Aorta (tissue), 5 donors: ENCODE measurements at regions not wholly inside any gene's neighbourhood (a gene's known extent, or its start where the extent isn't known, plus 50 kb on each side); places are given as distances from the start of the nearest gene placed in this dataset.

Experiments used
- ATAC-seq: fragments of 200-7000 bp; cut with Tn5 transposase; one replicate; pipeline ENCODE4 v1.9.1; 2022; ENCODE audit warnings: moderate library complexity; ENCODE audit not compliant: low FRiP score
- DNase-seq, 2 donors: peaks; one replicate each; pipeline ENCODE4 v3.0.0-alpha.2; 2020
- H3K27ac ChIP-seq, 2 donors: one replicate each; pipeline ENCODE4 v1.5.1; 2013; ENCODE audit warnings: low read length in 2 of 2, mild to moderate bottlenecking in 2 of 2, moderate library complexity in 2 of 2, control low read depth in 1 of 2, inconsistent platforms in 1 of 2, low read depth in 1 of 2
- H3K27me3 ChIP-seq, 2 donors: one replicate each; pipeline ENCODE4 v1.6.1; 2013; ENCODE audit warnings: control low read depth in 1 of 2, low read length in 1 of 2, mild to moderate bottlenecking in 1 of 2, moderate library complexity in 1 of 2; ENCODE audit not compliant: insufficient read depth in 2 of 2, control insufficient read depth in 1 of 2
- H3K36me3 ChIP-seq, 2 donors: one replicate each; pipeline ENCODE4 v1.6.1; 2013; ENCODE audit warnings: control low read depth in 1 of 2, low read length in 1 of 2, mild to moderate bottlenecking in 1 of 2; ENCODE audit not compliant: insufficient read depth in 2 of 2, control insufficient read depth in 1 of 2
- H3K4me1 ChIP-seq, 2 donors: one replicate each; pipeline ENCODE4 v1.6.1; 2013; ENCODE audit warnings: low read length in 2 of 2, control low read depth in 1 of 2, mild to moderate bottlenecking in 1 of 2, moderate library complexity in 1 of 2; ENCODE audit not compliant: insufficient read depth in 2 of 2, control insufficient read depth in 1 of 2
- H3K4me3 ChIP-seq, 2 donors: one replicate each; pipeline ENCODE4 v1.5.1; 2013; ENCODE audit warnings: low read length in 2 of 2, control low read depth in 1 of 2, mild to moderate bottlenecking in 1 of 2
- H3K9me3 ChIP-seq: one replicate; pipeline ENCODE4 v1.6.1; 2013; ENCODE audit warnings: mild to moderate bottlenecking, low read length; ENCODE audit not compliant: control insufficient read depth
- WGBS, 2 donors: extraction: QIAGEN DNeasy Blood & Tissue Kit; methylation state at CpG; one replicate each; pipeline ENCODE4 v1.1.7; 2013; 5-methylcytosine and 5-hydroxymethylcytosine counted together
- intact Hi-C, 2 donors: fragments of 100-400 bp; cut with DNase I; formaldehyde crosslinking; loops; one replicate each; pipeline versions ENCODE4 v1.14.2 to v1.15.0; 2022
- donor health status: healthy with polysubstance abuse.
- donor health status: Bipolar disorder and iron deficiency.
- donor health status: DM: no; HTN: no; CAD: no.
- donor health status: DM: no; HTN: no; CAD: no.
- donor health status: DM: yes; HTN: yes; CAD: no.

DNA sequence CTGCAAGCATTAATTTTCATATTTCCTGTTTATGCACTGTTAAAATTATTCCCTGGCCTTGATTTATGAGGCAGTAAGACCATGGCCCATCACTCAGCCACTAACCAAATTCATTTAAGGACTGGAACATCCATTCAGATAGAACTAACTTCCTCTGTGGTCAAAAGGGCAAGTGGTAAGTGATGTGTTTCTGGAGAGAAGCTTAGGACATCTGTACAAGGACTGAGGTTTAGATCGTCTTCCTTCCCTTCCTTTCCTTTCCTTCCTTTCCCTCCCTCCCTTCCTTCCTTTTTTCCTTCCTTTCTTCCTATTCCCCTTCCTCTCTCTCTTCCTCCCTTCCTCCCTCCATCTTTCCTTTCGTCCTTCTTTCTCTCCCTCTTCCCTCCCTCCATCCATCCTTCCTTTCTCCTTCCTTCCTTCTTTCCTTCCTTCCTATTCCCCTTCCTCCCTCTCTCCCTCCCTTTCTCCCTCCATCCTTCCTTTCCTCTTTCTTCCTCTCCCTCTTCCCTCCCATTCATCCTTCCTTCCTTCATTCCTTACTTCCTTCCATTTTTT, 1019.4 kb downstream of the TYW1 start:
- no peak for DNase-seq
- no peak for ATAC-seq
- intact Hi-C loops = no loop called here
- Histone ChIP-seq H3K27me3 (no peaks in the 10 kb centered on the region), H3K27ac (no peak overlapping the region), H3K4me1 (no peaks in the 10 kb centered on the region), H3K36me3 (no peaks in the 10 kb centered on the region), H3K9me3 (peaks cover 2% of the 10 kb centered on the region), H3K4me3 (no peak overlapping the region)
- 27 to 45% methylated on average over 2 of the region's 2 CpGs for WGBS, 2 donors

DNA sequence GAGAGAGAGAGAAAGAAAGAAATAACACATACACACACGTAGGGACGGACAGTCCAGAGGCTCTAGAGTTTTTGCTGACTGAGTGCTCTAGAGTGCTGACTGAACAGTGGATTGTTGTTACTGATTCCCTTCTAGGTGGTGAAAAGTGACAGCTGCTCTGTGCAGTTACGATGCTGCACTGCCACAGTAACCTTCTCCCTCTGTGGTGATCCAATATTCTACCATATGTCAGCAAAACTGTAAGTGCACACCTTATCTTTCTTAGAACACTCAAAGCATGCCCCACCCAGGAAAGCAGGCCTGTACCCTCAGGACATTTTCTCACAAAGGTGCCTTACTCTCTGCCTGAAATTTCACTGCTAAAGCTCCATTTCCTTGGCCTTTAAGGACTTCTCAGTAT, 1023.5 kb downstream of the TYW1 start:
- Histone ChIP-seq H3K27me3 (no peaks in the 10 kb centered on the region), H3K36me3 (no peaks in the 10 kb centered on the region), H3K4me3 (no peak overlapping the region), H3K4me1 (no peaks in the 10 kb centered on the region), H3K27ac (no peak overlapping the region), H3K9me3 (no peaks in the 10 kb centered on the region)
- no peak for ATAC-seq
- WGBS, 2 donors = 78 to 80% methylated on average over 3 of the region's 3 CpGs
- intact Hi-C loops = no loop called here
- DNase-seq = no peak

DNA sequence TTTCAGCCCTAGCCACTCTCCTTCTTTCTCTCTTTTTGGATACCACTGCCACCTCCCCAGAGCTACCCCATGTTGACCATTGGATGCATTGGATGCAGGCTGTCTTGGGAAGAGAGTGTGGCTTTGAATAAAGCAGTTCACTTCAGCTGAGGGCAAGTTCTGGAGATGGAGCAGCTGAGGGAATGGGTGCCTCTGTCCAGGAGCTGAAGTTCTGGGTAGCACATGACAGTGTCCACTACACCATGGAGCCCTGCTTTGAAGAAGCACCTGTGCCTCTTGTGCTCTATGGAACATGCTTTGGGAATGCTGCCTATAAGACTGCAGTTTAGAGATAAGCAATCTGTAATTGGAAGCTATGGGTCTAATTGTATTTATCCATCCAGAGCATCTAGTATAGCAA, 1028.7 kb downstream of the TYW1 start:
- H3K9me3 ChIP-seq = peaks cover 2% of the 10 kb centered on the region
- H3K4me1 ChIP-seq = no peaks in the 10 kb centered on the region
- H3K4me3 ChIP-seq = no peak overlapping the region
- intact Hi-C loops = no loop called here
- ATAC-seq (no peak), DNase-seq (no peak)
- H3K36me3 ChIP-seq = no peaks in the 10 kb centered on the region
- no peaks in the 10 kb centered on the region for H3K27me3 ChIP-seq
- H3K27ac ChIP-seq = no peak overlapping the region

DNA sequence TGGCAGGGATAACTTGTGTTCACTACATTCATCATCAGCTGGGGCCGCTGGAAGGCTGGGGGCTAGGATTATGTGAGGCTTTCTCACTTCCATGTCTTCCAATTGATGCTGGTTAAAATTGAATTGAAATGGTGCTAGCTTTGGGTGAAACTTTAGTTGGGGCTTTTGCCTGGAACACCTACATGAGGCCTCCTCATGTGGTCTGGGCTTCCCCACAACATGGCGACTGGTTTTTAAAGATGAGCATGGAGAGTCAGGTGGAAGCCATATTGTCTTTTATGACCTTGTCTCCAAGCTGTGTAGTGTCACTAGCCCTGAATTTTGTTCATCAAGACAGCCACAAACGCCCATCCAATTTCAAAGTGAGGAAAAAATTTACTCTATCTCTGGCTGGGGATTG, 1033.9 kb downstream of the TYW1 start:
- DNase-seq (no peak), ATAC-seq (no peak)
- H3K4me3 ChIP-seq = no peak overlapping the region
- no peaks in the 10 kb centered on the region for H3K36me3 ChIP-seq
- H3K4me1 ChIP-seq = no peaks in the 10 kb centered on the region
- no peak overlapping the region for H3K27ac ChIP-seq
- intact Hi-C loops = no loop called here
- no peaks in the 10 kb centered on the region for H3K27me3 ChIP-seq
- H3K9me3 ChIP-seq = peaks cover 1% of the 10 kb centered on the region
- WGBS, 2 donors = 75% methylated on average over 3 of the region's 3 CpGs

DNA sequence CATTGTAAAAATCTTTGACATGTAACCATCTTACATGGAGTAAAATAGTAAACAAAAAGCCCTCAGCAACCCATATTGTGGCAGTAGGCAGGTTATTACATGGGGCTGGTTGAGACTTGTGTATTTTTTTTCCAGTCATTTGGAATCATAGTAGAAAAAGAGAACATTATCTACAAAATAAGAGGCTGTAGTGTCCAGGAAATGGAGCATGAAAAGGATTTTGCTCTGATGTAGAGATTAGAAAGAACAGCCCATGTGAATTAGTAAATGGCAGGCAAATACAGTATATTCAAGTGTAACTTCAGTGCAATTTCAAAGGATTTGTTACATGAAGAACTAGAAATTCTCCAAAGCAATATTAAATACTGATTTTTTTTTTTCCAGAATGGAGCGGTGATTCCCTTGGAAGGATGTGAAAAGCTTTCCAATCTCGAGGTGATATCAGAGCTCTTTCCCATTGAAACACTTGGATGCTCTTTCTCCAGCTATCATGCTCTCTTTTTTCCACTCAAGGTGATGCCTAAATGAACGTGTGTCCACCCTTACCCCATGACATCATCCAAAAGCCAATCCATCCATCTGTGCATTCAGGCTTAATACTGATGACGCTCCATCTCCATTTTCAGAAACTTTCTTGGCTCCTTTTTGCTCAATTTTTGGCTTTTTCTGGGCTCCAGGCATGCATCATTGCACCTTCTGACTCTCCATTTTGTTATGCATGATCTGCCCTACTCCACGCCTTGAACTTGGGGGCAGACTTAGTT, 1034.7 kb downstream of the TYW1 start:
- intact Hi-C loops = no loop called here
- ATAC-seq (no peak), DNase-seq (no peak)
- 49 to 61% methylated on average over 5 of the region's 5 CpGs for WGBS, 2 donors
- Histone ChIP-seq H3K4me1 (no peaks in the 10 kb centered on the region), H3K4me3 (no peak overlapping the region), H3K27me3 (no peaks in the 10 kb centered on the region), H3K9me3 (peaks cover 1% of the 10 kb centered on the region), H3K36me3 (no peaks in the 10 kb centered on the region), H3K27ac (no peak overlapping the region)

DNA sequence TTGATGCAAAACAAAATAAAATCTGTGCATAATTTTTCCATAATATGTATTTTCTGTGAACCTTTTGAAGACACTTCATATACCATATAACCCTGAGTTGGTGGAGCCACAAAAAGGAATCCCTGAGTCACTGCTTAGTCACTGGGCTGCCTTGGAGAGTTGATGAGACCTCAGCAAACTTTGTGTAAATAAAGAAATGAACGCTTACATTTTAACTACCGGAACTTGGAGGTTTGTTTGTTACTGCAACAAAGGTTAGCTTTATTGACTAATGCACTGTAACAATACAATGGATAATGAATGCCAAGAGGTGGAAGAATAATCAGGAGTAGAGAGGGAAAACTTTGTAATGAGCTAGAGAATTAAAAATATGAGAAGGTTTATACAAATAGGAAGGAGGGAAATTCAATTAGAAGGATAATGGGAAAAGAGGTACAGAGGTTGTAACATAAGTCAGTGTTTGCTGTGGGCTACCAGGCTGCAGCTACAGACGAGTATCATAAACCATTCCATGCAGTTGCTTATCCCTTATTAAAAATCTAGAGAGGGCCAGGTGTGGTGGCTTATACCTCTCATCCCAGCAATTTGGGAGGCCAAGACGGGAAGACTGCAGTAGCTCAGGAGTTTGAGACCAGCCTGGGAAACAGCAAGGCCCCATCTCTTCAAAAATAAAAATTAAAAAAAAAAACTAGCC, 1042.1 kb downstream of the TYW1 start:
- 52 to 61% methylated on average over 4 of the region's 4 CpGs for WGBS, 2 donors
- intact Hi-C loops = no loop called here
- Histone ChIP-seq H3K4me3 (no peak overlapping the region), H3K9me3 (peaks cover 1% of the 10 kb centered on the region), H3K27me3 (no peaks in the 10 kb centered on the region), H3K4me1 (no peaks in the 10 kb centered on the region), H3K27ac (no peak overlapping the region), H3K36me3 (no peaks in the 10 kb centered on the region)
- DNase-seq = no peak
- no peak for ATAC-seq

DNA sequence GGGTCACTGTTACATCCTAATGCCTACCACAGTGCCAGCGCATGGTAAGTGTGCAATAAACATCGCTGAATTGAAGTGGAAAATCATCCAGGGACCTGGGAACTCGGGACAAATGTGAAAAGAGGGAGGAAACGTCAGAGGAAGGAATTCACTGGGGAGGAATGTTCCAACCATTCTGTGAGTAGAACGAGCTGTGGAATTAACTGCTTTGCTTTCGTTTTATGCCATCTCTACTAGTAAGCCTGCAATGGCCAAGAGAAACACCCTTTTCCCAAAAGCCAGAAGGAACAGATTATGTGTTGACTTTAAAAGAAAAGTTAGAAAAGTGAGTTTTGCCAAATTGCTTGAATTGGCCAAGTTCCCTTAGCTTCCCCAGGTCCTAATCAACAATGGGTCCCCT, 1044.9 kb downstream of the TYW1 start:
- Histone ChIP-seq H3K27me3 (no peaks in the 10 kb centered on the region), H3K27ac (no peak overlapping the region), H3K4me3 (no peak overlapping the region), H3K4me1 (no peaks in the 10 kb centered on the region), H3K36me3 (no peaks in the 10 kb centered on the region), H3K9me3 (no peaks in the 10 kb centered on the region)
- no peak for DNase-seq
- 28 to 30% methylated on average over 6 of the region's 6 CpGs for WGBS, 2 donors
- no peak for ATAC-seq
- intact Hi-C loops = no loop called here

DNA sequence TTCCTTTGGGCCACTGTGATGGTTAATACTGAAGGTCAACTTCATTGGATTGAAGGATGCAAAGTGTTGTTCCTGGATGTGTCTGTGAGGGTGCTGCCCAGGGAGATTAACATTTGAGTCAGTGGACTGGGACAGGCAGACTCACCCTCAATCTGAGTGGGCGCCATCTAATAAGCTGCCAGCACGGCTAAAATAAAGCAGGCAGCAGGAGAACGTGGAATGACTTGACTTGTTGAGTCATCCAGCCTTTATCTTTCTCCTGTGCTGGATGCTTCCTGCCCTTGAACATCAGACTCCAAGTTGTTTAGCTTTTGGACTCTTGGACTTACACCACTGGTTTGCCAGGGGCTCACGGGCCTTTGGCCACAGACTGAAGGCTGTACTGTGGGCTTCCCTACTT, 1046.9 kb downstream of the TYW1 start:
- Histone ChIP-seq H3K4me3 (no peak overlapping the region), H3K27me3 (no peaks in the 10 kb centered on the region), H3K9me3 (no peaks in the 10 kb centered on the region), H3K4me1 (no peaks in the 10 kb centered on the region), H3K27ac (no peak overlapping the region), H3K36me3 (no peaks in the 10 kb centered on the region)
- WGBS, 2 donors = 80 to 81% methylated on average over 4 of the region's 4 CpGs
- ATAC-seq (no peak), DNase-seq (no peak)
- intact Hi-C loops = no loop called here

DNA sequence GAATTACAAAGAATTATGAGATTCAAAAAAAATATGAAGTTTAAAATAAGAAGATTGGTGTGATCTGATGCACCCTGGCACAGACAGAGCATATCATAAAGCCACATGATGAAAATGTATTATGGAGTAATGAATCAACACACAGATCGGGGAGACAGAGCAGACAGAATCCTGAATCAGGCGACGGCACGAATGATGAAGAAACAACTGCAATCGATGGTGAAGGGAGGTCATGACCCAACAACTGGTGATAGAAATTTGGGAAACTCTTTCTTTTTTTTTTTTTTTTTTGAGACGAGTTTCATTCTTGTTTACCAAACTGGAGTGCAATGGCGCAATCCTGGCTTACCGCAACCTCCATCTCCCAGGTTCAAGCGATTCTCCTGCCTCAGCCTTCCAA, 1054.0 kb downstream of the TYW1 start:
- Histone ChIP-seq H3K4me1 (no peaks in the 10 kb centered on the region), H3K4me3 (no peak overlapping the region), H3K27ac (no peak overlapping the region), H3K36me3 (no peaks in the 10 kb centered on the region), H3K27me3 (no peaks in the 10 kb centered on the region), H3K9me3 (no peaks in the 10 kb centered on the region)
- intact Hi-C loops = no loop called here
- ATAC-seq = no peak
- no peak for DNase-seq
- 80 to 81% methylated on average over 9 of the region's 9 CpGs for WGBS, 2 donors
